Liver (tissue), 7 donors: ENCODE measurements at regions not wholly inside any gene's neighbourhood (a gene's known extent, or its start where the extent isn't known, plus 50 kb on each side); places are given as distances from the start of the nearest gene placed in this dataset.

Experiments used
- DNase-seq: peaks from one replicate; pipeline ENCODE4 v3.0.0-alpha.2; 2017; ENCODE audit warnings: low spot score
- H3K27ac ChIP-seq, 2 donors: one replicate each; pipeline ENCODE4 v1.7.0; 2013; ENCODE audit warnings: inconsistent platforms in 2 of 2, low read length in 2 of 2, control low read depth in 1 of 2, low read depth in 1 of 2, mild to moderate bottlenecking in 1 of 2
- H3K27me3 ChIP-seq, 4 donors: one replicate each; pipeline versions ENCODE4 v1.6.1 to v1.7.0; 2013; ENCODE audit warnings: low read length in 3 of 4, inconsistent platforms in 1 of 4, mild to moderate bottlenecking in 1 of 4, moderate library complexity in 1 of 4; ENCODE audit not compliant: control insufficient read depth in 4 of 4, insufficient read depth in 4 of 4
- H3K36me3 ChIP-seq, 4 donors: one replicate each; pipeline versions ENCODE4 v1.6.1 to v1.7.0; 2013; ENCODE audit warnings: low read length in 3 of 4, mild to moderate bottlenecking in 3 of 4, low read depth in 1 of 4, moderate library complexity in 1 of 4; ENCODE audit not compliant: control insufficient read depth in 4 of 4, insufficient read depth in 3 of 4
- H3K4me1 ChIP-seq, 4 donors: one replicate each; pipeline versions ENCODE4 v1.6.1 to v1.7.0; 2013; ENCODE audit warnings: low read length in 3 of 4, mild to moderate bottlenecking in 3 of 4, moderate library complexity in 1 of 4; ENCODE audit not compliant: control insufficient read depth in 4 of 4, insufficient read depth in 4 of 4
- H3K4me3 ChIP-seq, 3 donors: one replicate each; pipeline versions ENCODE4 v1.6.1 to v1.7.0; 2013; ENCODE audit warnings: low read length in 3 of 3, control low read depth in 1 of 3, low read depth in 1 of 3, mild to moderate bottlenecking in 1 of 3
- H3K9ac ChIP-seq, 2 donors: one replicate each; pipeline ENCODE4 v1.7.0; 2013; ENCODE audit warnings: low read length in 2 of 2, mild to moderate bottlenecking in 2 of 2, moderate library complexity in 2 of 2, control low read depth in 1 of 2, low read depth in 1 of 2
- H3K9me3 ChIP-seq, 4 donors: one replicate each; pipeline versions ENCODE4 v1.6.1 to v1.7.0; 2013; ENCODE audit warnings: low read length in 3 of 4; ENCODE audit not compliant: control insufficient read depth in 4 of 4
- ATF3 ChIP-seq: IDR thresholded peaks from 2 replicates; pipeline ENCODE4 v1.6.1; 2016; ENCODE audit warnings: antibody characterized with exemption
- EGR1 ChIP-seq, 2 donors: IDR thresholded peaks; 2 replicates each; pipeline ENCODE4 v1.6.1; 2016 to 2018; ENCODE audit warnings: antibody characterized with exemption in 2 of 2, low read depth in 2 of 2
- FOXA1 ChIP-seq: IDR thresholded peaks from 2 replicates; pipeline ENCODE4 v1.6.1; 2016; ENCODE audit warnings: antibody characterized with exemption
- FOXA2 ChIP-seq: IDR thresholded peaks from 2 replicates; pipeline ENCODE4 v1.6.1; 2016; ENCODE audit warnings: antibody characterized with exemption
- GABPA ChIP-seq, 2 donors: IDR thresholded peaks in 1 of 2; conservative IDR thresholded peaks in 1 of 2; 2 replicates each; pipeline ENCODE4 v1.6.1; 2016; ENCODE audit warnings: antibody characterized with exemption in 2 of 2, mild to moderate bottlenecking in 1 of 2, moderate library complexity in 1 of 2
- HNF4A ChIP-seq, 2 donors: conservative IDR thresholded peaks; 2 replicates each; pipeline ENCODE4 v1.6.1; 2016; ENCODE audit warnings: antibody characterized with exemption in 2 of 2, mild to moderate bottlenecking in 2 of 2
- JUND ChIP-seq, 2 donors: IDR thresholded peaks; 2 replicates each; pipeline ENCODE4 v1.6.1; 2016; ENCODE audit warnings: antibody characterized with exemption in 2 of 2
- MAX ChIP-seq: IDR thresholded peaks from 2 replicates; pipeline ENCODE4 v1.6.1; 2016; ENCODE audit warnings: antibody characterized with exemption
- NR2F2 ChIP-seq: IDR thresholded peaks from 2 replicates; pipeline ENCODE4 v1.6.1; 2016; ENCODE audit warnings: antibody characterized with exemption
- RAD21 ChIP-seq, 2 donors: IDR thresholded peaks; 2 replicates each; pipeline ENCODE4 v1.6.1; 2016; ENCODE audit warnings: antibody characterized with exemption in 2 of 2, mild to moderate bottlenecking in 2 of 2
- RXRA ChIP-seq, 2 donors: IDR thresholded peaks; 2 replicates each; pipeline ENCODE4 v1.6.1; 2017 to 2018; ENCODE audit warnings: antibody characterized with exemption in 2 of 2, mild to moderate bottlenecking in 1 of 2
- SP1 ChIP-seq: IDR thresholded peaks from 2 replicates; pipeline ENCODE4 v1.6.1; 2018; ENCODE audit warnings: antibody characterized with exemption, mild to moderate bottlenecking
- TAF1 ChIP-seq: conservative IDR thresholded peaks from 2 replicates; pipeline ENCODE4 v1.6.1; 2016; ENCODE audit warnings: antibody characterized with exemption, mild to moderate bottlenecking
- YY1 ChIP-seq: IDR thresholded peaks from 2 replicates; pipeline ENCODE4 v1.6.1; 2016; ENCODE audit warnings: antibody characterized with exemption, mild to moderate bottlenecking
- ZBTB33 ChIP-seq: IDR thresholded peaks from 2 replicates; pipeline ENCODE4 v1.6.1; 2016; ENCODE audit warnings: antibody characterized with exemption
- WGBS: extraction: QIAGEN DNeasy Blood & Tissue Kit; methylation state at CpG from one replicate; pipeline ENCODE4 v1.1.7; 2013; 5-methylcytosine and 5-hydroxymethylcytosine counted together
- donor health status: healthy.
- donor health status: healthy.
- donor health status: healthy.
- donor health status: healthy.

- WGBS = 66% methylated on average over 6 of the region's 6 CpGs
- no peak for DNase-seq
Measured at GRCh38 chr2:6525475-6525964, 340.2 kb downstream of the CMPK2 start.

GRCh38 chr2:6526093-6526824 is 339.4 kb downstream of the CMPK2 start:
- DNase-seq = no peak
- TF ChIP-seq RAD21 (IDR thresholded peaks at IDR 0.05) (peak in 1 of 2 donors; percentile 16), EGR1 (IDR thresholded peaks at IDR 0.05; ENCODE audit: low read depth in 2 of 2) (no peak)
- WGBS = 68% methylated on average over 6 of the region's 6 CpGs
- no peaks in the 10 kb centered on the region for H3K4me1 ChIP-seq
- H3K9ac ChIP-seq = no peak overlapping the region
- H3K4me3 ChIP-seq = no peak overlapping the region
- H3K9me3 ChIP-seq = no peaks in the 10 kb centered on the region
- no peak overlapping the region for H3K27ac ChIP-seq
- peaks cover 0 to 4% (median 2%) of the 10 kb centered on the region in 4 donors for H3K27me3 ChIP-seq
- H3K36me3 ChIP-seq = no peaks in the 10 kb centered on the region

More at GRCh38 chr2:6525475-6525964, 340.2 kb downstream of the CMPK2 start:
- Histone ChIP-seq H3K27me3 (peaks cover 0 to 4% (median 2%) of the 10 kb centered on the region in 4 donors), H3K4me3 (no peak overlapping the region), H3K4me1 (no peaks in the 10 kb centered on the region), H3K9ac (no peak overlapping the region), H3K27ac (no peak overlapping the region), H3K36me3 (no peaks in the 10 kb centered on the region), H3K9me3 (no peaks in the 10 kb centered on the region)
- TF ChIP-seq HNF4A (conservative IDR thresholded peaks at IDR 0.05) = no peak
- no peak for TF ChIP-seq JUND (IDR thresholded peaks at IDR 0.05)
- no peak for TF ChIP-seq TAF1
- no peak for TF ChIP-seq ZBTB33

- H3K9me3 ChIP-seq = no peaks in the 10 kb centered on the region
- 78% methylated on average over 2 of the region's 2 CpGs for WGBS
- no peak overlapping the region for H3K4me3 ChIP-seq
- DNase-seq = no peak
- H3K27me3 ChIP-seq = no peaks in the 10 kb centered on the region
- H3K27ac ChIP-seq = no peak overlapping the region
- H3K9ac ChIP-seq = no peak overlapping the region
- no peaks in the 10 kb centered on the region for H3K36me3 ChIP-seq
- TF ChIP-seq FOXA2 (no peak), SP1 (no peak), YY1 (no peak), TAF1 (no peak), ZBTB33 (no peak), ATF3 (no peak), NR2F2 (no peak), EGR1 (IDR thresholded peaks at IDR 0.05; ENCODE audit: low read depth in 2 of 2) (no peak), MAX (no peak), RXRA (IDR thresholded peaks at IDR 0.05) (no peak), FOXA1 (no peak), GABPA (IDR thresholded peaks at IDR 0.05 in 1 of 2, conservative IDR thresholded peaks at IDR 0.05 in 1 of 2) (no peak)
- H3K4me1 ChIP-seq = no peaks in the 10 kb centered on the region
Measured at GRCh38 chr2:6531304-6531703, 334.4 kb downstream of the CMPK2 start.
